Stimulated activated CD8-positive, alpha-beta memory T cell treated with anti-CD3 and anti-CD28 coated beads, Interleukin-12 subunit alpha, Interleukin-12 subunit beta, amount 100 ng/mL, for 1 hour (primary cell): ENCODE measurements at regions not wholly inside any gene's neighbourhood (a gene's known extent, or its start where the extent isn't known, plus 50 kb on each side); places are given as distances from the start of the nearest gene placed in this dataset.

Experiments
- DNase-seq: peaks from one replicate; pipeline ENCODE4 v3.0.0-alpha.2; 2020; ENCODE audit warnings: low read depth

GRCh38 chr10:63708421-63708820 is 187.2 kb downstream of the REEP3 start:
- no peak for DNase-seq

- no peak for DNase-seq
Measured at GRCh38 chr10:63710703-63711102, 189.5 kb downstream of the REEP3 start.

DNA sequence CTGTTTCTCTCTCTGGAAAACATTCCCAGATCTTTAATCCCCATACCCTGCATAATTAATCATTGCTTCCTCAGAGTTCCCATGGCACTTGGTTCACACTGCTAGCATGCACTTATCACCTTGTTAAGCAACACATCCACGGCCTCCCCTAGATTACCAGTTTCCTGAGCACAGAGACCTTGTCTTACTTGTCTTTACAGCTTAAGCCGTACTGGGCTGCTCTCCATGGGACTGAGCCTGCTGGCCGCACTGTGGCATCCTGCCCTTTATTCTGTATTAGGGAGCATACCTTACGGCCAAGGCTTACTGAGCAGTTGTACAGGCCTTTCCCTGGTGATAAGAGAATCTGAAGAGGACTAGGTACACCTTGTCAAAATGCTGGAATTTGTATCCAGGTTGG is 190.2 kb downstream of the REEP3 start:
- no peak for DNase-seq

- no peak for DNase-seq
Measured at GRCh38 chr10:63711867-63712716, 190.9 kb downstream of the REEP3 start.

DNA sequence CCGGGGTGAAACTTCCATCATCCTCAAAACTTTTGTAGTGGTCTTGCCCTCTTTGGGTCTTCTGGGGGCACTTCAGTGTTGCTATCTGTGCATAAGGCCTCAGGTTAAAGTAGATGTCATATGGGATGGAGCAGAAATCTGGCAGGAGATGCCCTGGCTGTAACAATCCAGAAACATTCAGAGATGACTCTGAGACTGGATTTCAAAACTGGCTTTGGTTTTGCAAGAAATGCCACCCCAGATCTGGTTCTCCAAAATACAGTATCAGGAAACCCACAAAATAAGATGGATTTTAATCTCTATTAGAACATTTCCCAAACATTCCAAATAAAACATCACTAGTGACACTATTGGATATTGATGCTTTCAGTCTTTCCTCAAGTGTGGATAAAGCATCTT is 191.5 kb downstream of the REEP3 start:
- DNase-seq = no peak

DNA sequence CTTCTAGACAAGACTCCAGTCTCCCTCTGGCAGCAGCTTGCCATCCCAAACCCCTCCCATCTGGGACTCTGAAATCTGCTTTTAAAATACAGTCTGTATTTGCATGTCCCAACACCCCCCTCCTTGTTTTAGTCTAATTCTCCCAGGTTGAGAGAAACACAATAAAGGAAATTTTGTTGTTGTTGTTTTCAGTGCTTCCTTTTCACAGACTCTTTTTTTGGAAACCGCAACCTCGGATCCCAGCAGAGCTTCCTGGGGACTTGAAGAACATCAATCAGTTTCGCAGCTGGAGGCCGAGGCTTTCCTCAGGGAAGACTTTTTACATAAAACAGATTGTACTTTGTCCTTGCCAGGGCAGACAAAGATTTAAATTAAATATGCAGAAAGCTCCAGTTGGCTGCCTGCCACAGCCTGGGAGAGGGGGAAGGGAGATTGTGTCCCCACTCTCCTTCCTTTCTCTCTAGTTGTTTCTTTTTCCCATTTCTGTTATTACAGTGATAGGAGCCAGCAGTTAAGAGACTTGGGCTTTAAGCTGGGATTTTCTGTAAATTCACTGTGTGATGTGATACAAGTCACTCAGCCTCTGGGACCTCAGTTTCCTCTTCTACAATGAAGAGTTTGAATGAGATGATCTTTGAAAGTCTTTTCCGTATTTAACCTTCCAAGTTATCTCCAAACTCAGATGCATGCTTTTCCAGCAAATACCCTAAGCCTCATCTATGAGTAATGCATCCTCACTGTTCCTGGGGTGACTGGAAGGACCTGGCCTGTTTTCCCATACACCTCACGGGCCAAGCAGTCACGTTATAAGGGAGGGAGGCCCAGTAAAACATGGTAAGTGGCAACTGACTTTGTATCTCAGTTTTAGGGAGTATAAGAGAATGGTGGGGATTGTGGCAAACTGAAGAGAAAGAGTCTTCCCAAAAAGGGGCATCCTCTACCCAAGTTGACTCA is 192.3 kb downstream of the REEP3 start:
- no peak for DNase-seq

GRCh38 chr10:63716016-63716580 is 194.9 kb downstream of the REEP3 start:
- no peak for DNase-seq

DNA sequence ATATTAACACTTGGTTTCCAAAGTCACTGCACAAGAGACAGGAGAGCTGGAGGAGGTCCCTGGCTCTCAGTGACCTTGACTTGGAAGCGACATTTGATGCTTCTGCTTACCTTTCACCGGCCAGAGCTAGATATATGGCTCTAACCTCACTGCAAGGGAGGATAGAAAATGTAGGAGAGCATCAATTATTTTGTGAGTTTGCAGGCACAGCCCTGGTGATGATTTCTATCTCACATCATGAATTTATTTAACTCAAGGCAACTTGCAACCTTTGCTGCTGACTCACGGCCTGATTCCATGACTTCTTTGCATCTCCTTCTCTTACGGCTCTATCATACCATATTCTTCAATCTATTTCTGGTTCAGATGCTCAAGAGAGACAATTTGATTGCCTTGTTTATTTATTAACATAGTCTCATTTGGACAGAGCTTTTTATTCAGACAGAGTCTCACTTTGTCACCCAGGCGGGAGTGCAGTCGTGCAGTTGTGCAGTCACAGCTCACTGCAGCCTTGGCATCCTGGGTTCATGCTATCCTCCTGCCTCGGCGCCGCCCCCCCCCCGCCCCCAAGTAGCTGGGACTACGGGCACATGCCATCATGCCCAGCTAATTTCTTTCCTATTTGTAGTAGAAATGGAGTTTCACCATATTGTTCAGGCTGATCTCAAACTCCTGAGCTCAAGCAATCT is 196.0 kb downstream of the REEP3 start:
- no peak for DNase-seq

DNA sequence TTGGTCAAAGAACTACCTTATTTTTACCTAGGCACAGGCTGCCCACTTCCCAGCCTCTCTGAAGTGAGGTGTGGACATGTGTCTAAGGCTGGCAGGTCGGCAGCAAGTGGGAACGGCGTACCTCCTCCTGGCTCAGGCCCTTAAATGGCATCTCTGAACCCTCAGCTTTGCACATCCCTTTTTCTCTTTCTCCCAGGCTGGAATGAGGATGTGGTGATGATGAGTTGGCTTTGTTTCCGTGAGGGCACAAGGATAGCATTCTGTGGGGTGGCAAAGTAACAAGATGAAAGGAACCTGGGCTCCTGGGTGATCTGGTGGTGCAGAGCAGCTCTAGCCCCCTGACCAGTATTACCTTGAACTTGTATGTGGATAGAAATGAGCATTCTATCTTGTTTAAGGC is 196.8 kb downstream of the REEP3 start:
- DNase-seq = no peak

GRCh38 chr10:63718421-63718820 is 197.2 kb downstream of the REEP3 start:
- DNase-seq = no peak

GRCh38 chr10:63719226-63719856 is 198.1 kb downstream of the REEP3 start:
- DNase-seq = no peak

DNA sequence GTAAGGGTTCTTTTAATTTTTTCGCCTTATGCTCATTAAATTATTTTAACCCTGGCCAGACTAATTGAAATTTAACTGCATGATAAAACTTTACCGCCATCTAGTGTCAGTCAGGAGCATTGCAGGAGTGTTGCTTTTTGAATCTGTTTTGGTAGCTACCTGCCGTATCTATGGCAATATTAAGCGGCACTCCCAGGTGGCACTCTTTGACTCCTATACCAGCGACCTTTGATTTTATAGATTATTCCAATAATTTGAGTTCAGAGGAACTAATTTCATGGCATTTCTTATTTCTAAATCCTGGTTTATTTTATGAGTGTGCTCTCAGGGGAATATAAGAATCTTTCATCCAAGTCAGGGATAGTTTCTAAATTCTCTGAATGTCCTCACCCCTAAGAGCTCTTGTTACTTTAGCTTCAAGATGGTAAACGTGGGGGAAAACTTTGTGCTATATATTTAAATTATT is 198.9 kb downstream of the REEP3 start:
- peak; percentile 20 for DNase-seq

GRCh38 chr10:63720676-63721075 is 199.5 kb downstream of the REEP3 start:
- no peak for DNase-seq

DNA sequence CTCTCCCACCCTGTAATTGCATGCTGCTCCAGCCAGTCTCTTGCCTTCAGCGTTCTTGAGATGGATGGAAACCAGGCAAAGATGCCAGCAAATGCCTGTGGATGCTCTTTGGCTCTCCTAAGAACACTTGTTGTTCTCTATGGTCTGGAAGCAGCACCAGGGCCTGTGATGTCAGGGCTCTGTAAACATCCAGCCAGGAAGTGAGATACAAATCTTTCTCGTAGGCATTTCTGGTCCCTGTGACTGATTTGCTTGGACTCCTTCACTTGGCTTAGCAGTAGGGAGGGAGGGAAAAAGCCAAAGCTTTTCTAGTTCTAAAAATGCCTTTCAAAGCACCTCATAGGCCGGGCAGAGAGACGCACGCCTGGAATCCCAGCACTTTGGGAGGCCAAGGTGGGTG is 201.3 kb downstream of the REEP3 start:
- DNase-seq = no peak

GRCh38 chr10:63723320-63723719 is 202.1 kb downstream of the REEP3 start:
- DNase-seq = no peak

DNA sequence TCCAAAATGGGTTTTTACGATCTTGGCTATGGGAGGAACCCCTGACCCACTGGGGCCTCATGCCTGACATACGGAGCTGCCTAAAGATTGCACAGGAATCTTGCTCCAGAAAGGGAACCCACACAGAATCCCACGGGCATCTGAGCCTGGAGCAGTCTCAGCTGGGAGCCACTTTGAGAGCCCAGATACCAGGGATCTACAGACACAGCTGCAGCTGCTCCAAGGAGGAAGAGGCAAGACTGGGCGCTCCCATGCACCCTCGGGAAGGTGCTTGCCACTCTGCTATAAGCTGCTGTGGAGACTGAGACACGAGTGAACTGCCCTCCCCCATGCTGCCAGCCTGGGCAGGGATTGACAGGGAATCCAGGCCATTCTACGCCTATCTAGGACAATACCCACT is 202.5 kb downstream of the REEP3 start:
- DNase-seq = no peak

DNA sequence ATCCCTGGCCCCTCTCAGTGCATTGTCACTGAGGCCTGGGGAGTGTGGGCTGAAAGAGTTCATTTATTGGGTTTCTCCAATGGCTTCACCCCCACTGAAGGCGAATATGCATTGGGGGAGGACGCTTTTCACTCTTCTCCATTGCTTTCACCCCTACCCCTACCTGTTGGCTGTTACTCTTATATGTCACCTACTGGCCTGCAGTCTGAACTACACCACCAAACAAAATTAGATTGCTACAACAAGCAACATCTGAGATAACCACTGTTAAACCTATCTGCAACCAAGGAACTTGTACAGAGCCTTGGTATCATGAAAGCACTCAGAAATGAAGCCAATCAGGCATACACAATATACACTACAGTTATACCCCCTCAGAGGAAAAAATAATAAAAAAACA is 203.7 kb downstream of the REEP3 start:
- DNase-seq = no peak

DNA sequence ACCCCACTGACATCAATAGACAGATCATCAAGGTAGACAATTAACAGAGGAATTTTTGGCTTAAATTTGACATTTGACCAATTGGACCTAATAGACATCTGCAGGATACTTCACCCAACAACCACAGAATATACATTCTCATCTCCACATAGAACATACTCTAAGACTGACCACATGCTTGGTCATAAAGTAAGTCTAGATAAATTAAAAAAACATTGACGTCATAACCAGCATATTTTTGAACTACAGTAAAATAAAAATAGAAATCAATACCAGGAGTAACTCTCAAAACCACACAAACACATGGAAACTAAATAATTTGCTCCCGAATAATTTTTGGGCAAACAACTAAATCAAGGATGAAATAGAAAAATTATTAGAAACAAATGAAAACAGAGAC is 205.7 kb downstream of the REEP3 start:
- DNase-seq = no peak

GRCh38 chr10:63727636-63728035 is 206.4 kb downstream of the REEP3 start:
- DNase-seq = no peak

GRCh38 chr10:63735305-63735704 is 214.1 kb downstream of the REEP3 start:
- no peak for DNase-seq

- DNase-seq = no peak
Measured at GRCh38 chr10:63738410-63738809, 217.2 kb downstream of the REEP3 start.
